Neural crest cell (in vitro differentiated cells): ENCODE measurements at regions not wholly inside any gene's neighbourhood (a gene's known extent, or its start where the extent isn't known, plus 50 kb on each side); places are given as distances from the start of the nearest gene placed in this dataset.

Experiments used
- DNase-seq: peaks from one replicate; pipeline ENCODE4 v3.0.0; 2021; ENCODE audit warnings: low read depth, mixed read lengths, low spot score
- H3K27ac Mint-ChIP-seq: one replicate; pipeline ENCODE4 v1.8.0; 2021; ENCODE audit warnings: mild to moderate bottlenecking, mixed read lengths; ENCODE audit not compliant: unreplicated experiment
- H3K27me3 Mint-ChIP-seq: 2 replicates; pipeline ENCODE4 v1.8.0; 2021; ENCODE audit warnings: low read depth, mild to moderate bottlenecking, mixed read lengths
- H3K36me3 Mint-ChIP-seq: 2 replicates; pipeline ENCODE4 v1.8.0; 2021; ENCODE audit warnings: low read depth, mild to moderate bottlenecking, mixed read lengths
- H3K4me1 Mint-ChIP-seq: 2 replicates; pipeline ENCODE4 v1.8.0; 2021; ENCODE audit warnings: mixed read lengths
- H3K4me3 Mint-ChIP-seq: one replicate; pipeline ENCODE4 v1.8.0; 2021; ENCODE audit warnings: mild to moderate bottlenecking, mixed read lengths
- H3K9me3 Mint-ChIP-seq: 2 replicates; pipeline ENCODE4 v1.8.0; 2021; ENCODE audit warnings: mixed read lengths
- TF ChIP-seq, protein P1 (sequence below): fragments of 200-600 bp; sonication (generic); conservative IDR thresholded peaks from 2 replicates; pipeline ENCODE4 v1.5.0; 2021; ENCODE audit warnings: antibody characterized with exemption, mild to moderate bottlenecking

GRCh38 chr20:22821081-22821727, 213.9 kb upstream of the SSTR4 start:
- H3K9me3 Mint-ChIP-seq: peaks cover 2% of the 10 kb centered on the region
- DNase-seq: no peak
- TF ChIP-seq, protein P1, sequence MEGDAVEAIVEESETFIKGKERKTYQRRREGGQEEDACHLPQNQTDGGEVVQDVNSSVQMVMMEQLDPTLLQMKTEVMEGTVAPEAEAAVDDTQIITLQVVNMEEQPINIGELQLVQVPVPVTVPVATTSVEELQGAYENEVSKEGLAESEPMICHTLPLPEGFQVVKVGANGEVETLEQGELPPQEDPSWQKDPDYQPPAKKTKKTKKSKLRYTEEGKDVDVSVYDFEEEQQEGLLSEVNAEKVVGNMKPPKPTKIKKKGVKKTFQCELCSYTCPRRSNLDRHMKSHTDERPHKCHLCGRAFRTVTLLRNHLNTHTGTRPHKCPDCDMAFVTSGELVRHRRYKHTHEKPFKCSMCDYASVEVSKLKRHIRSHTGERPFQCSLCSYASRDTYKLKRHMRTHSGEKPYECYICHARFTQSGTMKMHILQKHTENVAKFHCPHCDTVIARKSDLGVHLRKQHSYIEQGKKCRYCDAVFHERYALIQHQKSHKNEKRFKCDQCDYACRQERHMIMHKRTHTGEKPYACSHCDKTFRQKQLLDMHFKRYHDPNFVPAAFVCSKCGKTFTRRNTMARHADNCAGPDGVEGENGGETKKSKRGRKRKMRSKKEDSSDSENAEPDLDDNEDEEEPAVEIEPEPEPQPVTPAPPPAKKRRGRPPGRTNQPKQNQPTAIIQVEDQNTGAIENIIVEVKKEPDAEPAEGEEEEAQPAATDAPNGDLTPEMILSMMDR: no peak
- H3K4me3 Mint-ChIP-seq: no peak overlapping the region
- no peaks in the 10 kb centered on the region for H3K27me3 Mint-ChIP-seq
- peaks cover 12% of the 10 kb centered on the region for H3K4me1 Mint-ChIP-seq
- H3K27ac Mint-ChIP-seq: no peak overlapping the region
- H3K36me3 Mint-ChIP-seq: no peaks in the 10 kb centered on the region

DNA sequence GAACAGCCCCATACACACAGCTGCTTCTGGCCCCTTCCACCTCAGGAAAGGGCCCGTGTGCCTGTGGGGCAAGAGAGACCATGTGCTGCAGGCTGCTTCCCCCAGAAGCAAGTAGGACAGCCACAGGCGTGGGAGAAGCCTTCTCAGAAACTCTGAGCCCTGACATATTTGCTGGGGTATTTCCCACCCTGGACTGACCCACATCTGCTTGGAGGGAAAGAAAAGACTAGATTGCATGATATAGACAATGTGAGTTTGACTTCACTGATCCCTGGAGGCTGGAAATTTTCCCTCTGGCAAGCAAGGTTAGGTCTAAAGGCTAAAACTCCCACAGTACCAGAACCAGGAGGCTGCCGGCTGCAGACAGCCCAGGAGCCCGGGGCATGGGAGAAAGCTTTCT, 213.3 kb upstream of the SSTR4 start:
- no peaks in the 10 kb centered on the region for H3K27me3 Mint-ChIP-seq
- peaks cover 2% of the 10 kb centered on the region for H3K9me3 Mint-ChIP-seq
- no peaks in the 10 kb centered on the region for H3K36me3 Mint-ChIP-seq
- DNase-seq: no peak
- no peak overlapping the region for H3K27ac Mint-ChIP-seq
- H3K4me1 Mint-ChIP-seq: peaks cover 9% of the 10 kb centered on the region
- TF ChIP-seq, protein P1: no peak
- no peak overlapping the region for H3K4me3 Mint-ChIP-seq

- Mint-ChIP-seq H3K36me3 (no peaks in the 10 kb centered on the region), H3K27me3 (peaks cover 2% of the 10 kb centered on the region), H3K4me1 (peaks cover 9% of the 10 kb centered on the region), H3K9me3 (peaks cover 2% of the 10 kb centered on the region), H3K27ac (no peak overlapping the region), H3K4me3 (no peak overlapping the region)
- DNase-seq: no peak
- TF ChIP-seq, protein P1: no peak
These were observed 212.0 kb upstream of the SSTR4 start for GRCh38 chr20:22823119-22823518.

GRCh38 chr20:22824077-22824476, 211.0 kb upstream of the SSTR4 start:
- DNase-seq: no peak
- no peaks in the 10 kb centered on the region for H3K36me3 Mint-ChIP-seq
- TF ChIP-seq, protein P1: no peak
- no peak overlapping the region for H3K27ac Mint-ChIP-seq
- H3K4me1 Mint-ChIP-seq: peaks cover 9% of the 10 kb centered on the region
- H3K4me3 Mint-ChIP-seq: no peak overlapping the region
- peaks cover 6% of the 10 kb centered on the region for H3K27me3 Mint-ChIP-seq
- H3K9me3 Mint-ChIP-seq: no peaks in the 10 kb centered on the region

DNA sequence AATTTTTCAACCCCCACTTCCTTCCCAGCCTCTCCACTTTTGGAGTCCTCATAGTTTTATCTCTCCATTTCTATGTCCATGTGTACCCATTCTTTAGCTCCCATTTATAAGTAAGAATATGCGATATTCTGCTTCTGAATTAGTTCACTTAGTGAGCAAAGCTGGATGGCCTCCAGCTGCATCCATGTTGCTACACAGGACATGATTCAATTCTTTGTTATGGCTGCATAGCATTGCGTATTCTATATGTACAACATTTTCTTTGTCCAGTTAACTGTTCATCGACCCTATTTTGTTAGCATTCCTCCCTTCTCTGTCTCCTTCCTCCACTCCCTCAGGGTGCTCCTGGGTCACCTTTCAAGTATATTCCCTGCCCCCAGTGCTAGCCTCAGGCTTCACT, 210.0 kb upstream of the SSTR4 start:
- Mint-ChIP-seq H3K36me3 (no peaks in the 10 kb centered on the region), H3K27me3 (peaks cover 11% of the 10 kb centered on the region), H3K4me1 (peaks cover 13% of the 10 kb centered on the region), H3K27ac (no peak overlapping the region), H3K9me3 (no peaks in the 10 kb centered on the region), H3K4me3 (no peak overlapping the region)
- TF ChIP-seq, protein P1: no peak
- no peak for DNase-seq
